ENCODE measurements at regions not wholly inside any gene's neighbourhood (a gene's known extent, or its start where the extent isn't known, plus 50 kb on each side); places are given as distances from the start of the nearest gene placed in this dataset.

GRCh38 chr1:103387898-103388297 is 137.6 kb upstream of the RNPC3 start:
- TF ChIP-seq CTCF (IDR thresholded peaks at IDR 0.05 in 8 of 11, conservative IDR thresholded peaks at IDR 0.05 in 3 of 11), result no peak
- no peak for TF ChIP-seq POLR2AphosphoS5 (IDR thresholded peaks at IDR 0.05)
